Jurkat, Clone E6-1 (cell line): ENCODE measurements at regions not wholly inside any gene's neighbourhood (a gene's known extent, or its start where the extent isn't known, plus 50 kb on each side); places are given as distances from the start of the nearest gene placed in this dataset.

Experiments used
- DNase-seq: peaks from one replicate; pipeline ENCODE4 v3.0.0-alpha.2; 2011; ENCODE audit warnings: low read depth, low spot score
- H3K4me3 ChIP-seq: 2 replicates; pipeline ENCODE4 v1.5.1; 2011; ENCODE audit warnings: mild to moderate bottlenecking, low read length, control low read depth, moderate library complexity

DNA sequence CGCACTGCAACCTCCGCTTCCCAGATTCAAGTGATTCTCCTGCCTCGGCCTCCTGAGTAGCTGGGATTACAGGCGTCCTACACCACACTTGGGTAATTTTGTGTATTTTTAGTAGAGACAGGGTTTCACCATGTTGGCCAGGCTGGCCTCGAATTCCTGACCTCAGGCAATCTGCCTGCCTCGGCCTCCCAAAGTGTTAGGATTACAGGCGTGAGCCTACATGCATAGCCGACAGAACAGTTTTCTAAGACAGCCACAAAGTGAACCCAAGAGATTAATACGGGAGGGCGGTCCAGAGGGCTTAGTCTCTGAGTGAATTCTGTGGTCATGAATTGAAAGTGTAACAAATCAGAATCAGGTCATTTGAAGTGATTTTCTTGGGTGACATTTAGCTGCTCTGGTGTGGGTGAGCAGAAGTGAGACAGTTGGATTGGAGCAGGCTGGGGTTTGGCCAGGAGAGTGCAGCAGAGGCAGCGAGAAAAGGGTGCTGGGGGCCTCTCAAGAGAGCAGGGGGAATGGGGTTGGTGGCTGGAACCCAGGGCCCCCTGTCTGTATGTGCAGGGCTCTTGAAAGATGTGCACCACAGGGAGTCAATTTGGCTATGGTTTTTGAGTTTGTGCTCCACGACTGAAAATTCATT is 231.4 kb upstream of the WSCD1 start:
- DNase-seq = no peak

DNA sequence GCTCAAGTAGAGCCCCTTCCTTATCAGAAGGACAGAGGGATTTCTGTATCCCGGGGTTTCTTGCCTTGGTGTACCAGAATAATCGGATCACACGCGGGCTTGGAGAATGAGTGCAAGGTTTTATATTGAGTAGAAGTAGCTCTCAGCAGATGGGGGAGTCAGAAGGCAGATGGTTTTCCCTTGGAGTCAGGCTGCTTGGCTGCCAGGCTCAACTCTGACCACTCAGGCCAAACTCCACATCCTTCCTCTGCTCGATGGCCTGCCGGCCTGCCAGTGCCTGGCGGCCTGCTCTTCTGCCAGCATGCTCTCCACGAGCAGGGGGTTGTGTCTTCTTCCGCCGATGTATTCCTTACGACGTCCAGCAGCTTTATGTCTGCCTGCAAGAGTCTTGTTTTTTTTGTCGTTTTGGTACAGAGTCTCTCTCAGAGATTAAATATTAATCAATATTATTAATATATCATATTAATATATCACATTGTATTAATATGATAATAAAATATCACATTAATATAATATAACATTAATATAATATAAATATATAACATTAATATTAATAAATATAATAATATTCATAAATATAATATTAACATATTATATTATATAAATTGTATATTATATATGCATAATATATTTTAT is 229.2 kb upstream of the WSCD1 start:
- H3K4me3 ChIP-seq = no peak overlapping the region
- no peak for DNase-seq

More for the DNA sequence above, 231.4 kb upstream of the WSCD1 start:
- no peak overlapping the region for H3K4me3 ChIP-seq

DNA sequence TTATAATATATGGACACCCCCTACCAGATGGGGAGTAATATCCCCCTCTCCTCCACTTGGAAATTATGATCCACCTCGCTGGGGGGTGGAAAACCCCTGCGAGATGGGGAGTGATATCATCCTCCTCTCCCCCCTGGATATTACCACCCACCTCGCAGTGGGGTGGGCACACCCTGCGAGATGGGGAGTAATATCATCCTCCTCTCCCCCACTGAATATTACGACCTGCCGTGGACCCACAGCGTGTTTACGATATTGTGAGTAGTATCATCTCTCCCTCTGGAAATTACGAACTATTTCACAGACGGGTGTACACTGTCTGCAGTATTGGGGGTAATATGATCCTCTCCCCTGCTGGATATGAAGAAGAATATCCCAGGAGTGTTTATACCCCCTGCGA is 228.3 kb upstream of the WSCD1 start:
- no peak overlapping the region for H3K4me3 ChIP-seq
- DNase-seq = no peak

- DNase-seq = no peak
- H3K4me3 ChIP-seq = no peak overlapping the region
Observed at GRCh38 chr17:5843366-5844026, 226.7 kb upstream of the WSCD1 start.

DNA sequence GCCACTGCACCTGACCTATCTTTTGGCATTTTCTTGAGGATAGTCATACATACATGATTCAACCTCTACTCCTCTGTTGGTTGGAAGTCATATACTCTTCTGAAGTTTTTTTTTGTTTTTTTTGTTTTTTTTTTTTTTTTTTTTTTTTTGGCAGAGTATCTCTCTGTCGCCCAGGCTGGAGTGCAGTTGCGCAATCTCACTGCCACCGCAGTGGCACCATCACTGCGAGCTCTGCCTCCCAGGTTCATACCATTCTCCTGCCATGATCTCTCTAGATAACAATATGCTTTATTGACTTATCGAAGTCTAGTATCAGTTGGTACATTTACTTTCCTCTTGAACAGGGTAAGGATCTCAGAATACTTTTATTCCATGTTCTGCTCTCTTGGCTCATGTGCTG is 224.2 kb upstream of the WSCD1 start:
- no peak for DNase-seq
- no peak overlapping the region for H3K4me3 ChIP-seq

DNA sequence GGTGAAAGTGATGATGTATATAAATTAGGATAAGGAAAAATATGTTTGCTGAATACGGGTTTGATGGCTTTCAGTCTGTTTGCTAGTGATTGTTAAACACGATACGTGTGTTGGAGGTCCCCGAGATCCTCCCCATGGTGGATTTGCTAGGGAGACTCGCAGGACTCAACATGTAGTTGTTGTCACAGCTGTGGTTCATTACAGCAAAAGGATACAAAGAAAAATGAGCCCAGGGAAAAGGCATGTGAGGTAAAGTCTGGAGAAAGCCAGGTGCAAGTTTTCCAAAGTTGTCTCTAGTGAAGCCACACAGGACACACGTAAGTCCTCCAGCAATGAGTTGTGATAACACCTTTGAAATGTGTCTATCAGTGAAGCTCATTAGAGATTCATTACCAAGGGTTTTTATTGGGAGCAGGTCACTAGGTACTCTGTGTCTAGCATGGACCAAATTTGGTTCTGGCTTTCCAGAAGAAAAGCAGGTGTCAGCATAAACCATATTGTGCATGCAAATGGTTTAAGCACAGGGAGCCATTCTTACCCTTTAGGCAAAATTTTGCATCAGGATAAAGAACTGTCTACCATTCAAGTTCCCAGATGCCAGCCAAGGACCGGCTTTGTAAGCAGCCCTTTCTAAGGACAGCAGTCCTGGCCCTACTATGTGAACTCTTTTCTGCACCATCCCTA is 215.2 kb upstream of the WSCD1 start:
- H3K4me3 ChIP-seq = no peak overlapping the region
- DNase-seq = no peak

- no peak for DNase-seq
- H3K4me3 ChIP-seq = no peak overlapping the region
Observed at GRCh38 chr17:5861246-5861645, 208.9 kb upstream of the WSCD1 start.

DNA sequence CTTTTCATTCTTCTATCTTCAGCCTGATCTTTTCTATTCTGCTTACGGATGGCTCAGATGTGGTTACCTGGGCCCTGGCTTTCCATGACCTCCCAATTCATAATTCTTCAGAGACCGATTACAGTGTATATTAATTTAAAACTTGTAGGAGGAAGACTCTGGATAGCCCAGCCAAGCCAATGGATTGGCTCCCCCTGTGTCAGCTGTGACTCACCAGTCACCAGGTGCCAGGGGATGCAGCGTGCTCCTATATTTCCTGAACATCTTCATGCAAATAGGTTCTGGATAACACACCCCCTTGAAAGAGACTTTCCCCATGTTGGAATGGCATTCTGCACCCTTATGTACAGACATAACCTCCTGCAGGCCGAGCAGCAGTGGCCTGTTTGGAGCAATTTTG is 208.3 kb upstream of the WSCD1 start:
- no peak overlapping the region for H3K4me3 ChIP-seq
- no peak for DNase-seq

DNA sequence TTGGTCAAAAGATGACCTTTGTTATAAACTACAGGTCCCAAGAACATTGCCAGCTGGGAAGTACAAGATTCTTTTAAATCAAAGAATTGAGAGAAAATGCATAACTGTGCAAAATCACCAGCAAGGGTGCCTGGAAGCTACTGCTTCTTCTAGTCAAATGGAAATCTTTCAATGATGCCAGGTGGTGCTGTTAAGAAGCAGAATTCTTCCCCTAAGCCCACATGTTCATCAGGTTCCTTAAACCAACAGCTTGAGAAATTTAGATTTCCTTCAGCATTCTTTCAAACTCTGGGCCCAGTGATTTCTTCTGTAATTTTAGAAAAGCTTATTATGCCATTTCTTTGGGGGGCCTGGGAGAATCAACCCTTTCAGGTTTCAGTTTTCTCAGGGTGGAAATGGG is 207.8 kb upstream of the WSCD1 start:
- DNase-seq = no peak
- no peak overlapping the region for H3K4me3 ChIP-seq

- no peak overlapping the region for H3K4me3 ChIP-seq
- no peak for DNase-seq
Observed at GRCh38 chr17:5864741-5865657, 205.2 kb upstream of the WSCD1 start.

DNA sequence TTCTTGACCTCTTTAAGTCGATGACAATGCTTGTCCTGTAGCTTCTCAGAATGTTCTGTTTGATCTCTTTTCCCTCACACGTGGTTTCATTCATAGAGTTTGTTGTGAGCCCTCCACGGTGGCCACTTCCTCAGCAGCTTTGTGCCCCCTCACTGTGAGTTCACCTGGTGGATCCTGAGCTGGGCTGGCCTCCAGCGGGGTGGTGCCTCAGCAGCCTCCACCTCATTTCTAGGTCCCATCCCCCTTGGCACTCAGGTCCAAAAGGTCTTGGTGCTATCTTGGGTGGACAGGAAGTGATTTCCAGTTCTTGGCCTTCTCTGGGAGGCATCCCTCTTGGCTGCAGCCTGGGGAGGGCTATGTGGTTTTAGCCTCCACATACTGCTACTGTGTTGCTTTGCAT is 203.2 kb upstream of the WSCD1 start:
- no peak for DNase-seq
- H3K4me3 ChIP-seq = no peak overlapping the region

GRCh38 chr17:5869041-5869745 is 201.0 kb upstream of the WSCD1 start:
- DNase-seq = no peak
- H3K4me3 ChIP-seq = no peak overlapping the region

DNA sequence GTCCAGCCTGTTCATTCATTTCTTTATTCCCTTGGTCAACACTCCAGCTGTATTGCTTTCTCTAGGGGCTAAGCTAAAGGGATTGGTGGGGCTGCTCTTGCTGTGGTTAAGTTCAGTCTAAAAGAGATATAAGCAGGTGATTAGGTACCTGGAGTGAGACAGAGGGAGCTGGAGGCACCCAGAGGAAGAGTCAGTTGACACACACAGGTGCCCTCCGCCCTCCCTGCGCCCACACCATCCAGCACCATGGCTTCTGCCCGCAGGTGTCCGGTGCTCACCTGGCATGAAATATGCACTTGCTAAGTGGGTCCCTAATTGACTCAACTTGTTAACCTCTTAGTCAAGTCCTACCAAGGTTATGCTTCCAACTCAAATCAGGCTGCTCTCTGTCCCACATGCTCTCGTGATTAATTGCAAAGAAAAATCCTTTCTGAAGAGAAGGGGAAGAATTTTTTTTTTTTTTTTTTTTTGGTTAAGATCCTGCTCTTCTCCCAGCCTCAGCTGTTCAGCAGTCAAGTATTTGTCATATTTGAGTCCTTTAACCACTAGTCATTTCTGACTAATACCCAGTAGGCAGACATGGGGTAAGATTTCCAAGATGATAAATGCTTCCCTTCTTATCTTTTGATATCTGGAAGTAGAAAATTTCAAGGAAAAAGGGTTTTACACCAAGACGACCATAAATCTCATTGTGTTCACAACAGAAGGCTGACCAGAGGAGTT is 199.8 kb upstream of the WSCD1 start:
- no peak for DNase-seq
- H3K4me3 ChIP-seq = no peak overlapping the region

DNA sequence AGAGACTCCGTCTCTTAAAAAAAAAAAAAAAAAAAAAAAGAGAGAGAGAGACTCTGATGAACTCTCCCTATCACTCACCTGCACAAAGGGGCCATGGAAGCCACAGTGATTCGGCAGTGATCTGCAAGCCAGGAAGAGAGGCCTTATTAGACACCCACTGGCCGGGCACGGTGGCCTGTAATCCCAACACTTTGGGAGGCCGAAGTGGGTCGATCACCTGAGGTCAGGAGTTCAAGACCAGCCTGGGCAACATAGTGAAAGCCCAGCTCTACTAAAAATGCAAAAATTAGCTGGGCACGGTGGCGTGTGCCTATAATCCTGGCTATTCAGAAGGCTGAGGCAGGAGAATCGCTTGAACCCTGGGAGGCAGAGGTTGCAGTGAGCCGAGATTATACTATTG is 198.5 kb upstream of the WSCD1 start:
- no peak overlapping the region for H3K4me3 ChIP-seq
- no peak for DNase-seq

DNA sequence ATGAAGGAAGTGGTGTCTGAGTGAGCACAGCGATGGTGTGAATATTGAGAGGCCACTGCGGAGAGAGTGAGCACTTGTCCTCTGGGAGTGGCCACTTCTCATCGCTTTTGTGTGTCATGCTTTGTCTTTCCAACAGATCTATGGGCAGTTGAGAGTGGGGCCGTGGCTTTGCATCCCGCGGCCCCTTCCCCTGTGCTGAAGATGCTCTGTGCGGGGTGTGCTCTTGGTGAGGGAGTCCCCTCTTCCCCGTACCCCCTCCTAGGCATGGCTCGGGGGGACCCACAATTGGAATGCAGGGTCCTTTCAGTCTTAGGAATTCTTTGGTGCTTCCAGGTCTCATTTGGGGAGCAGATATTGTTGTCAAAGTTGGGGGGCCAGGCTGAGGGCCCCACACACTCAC is 197.3 kb upstream of the WSCD1 start:
- DNase-seq = no peak

DNA sequence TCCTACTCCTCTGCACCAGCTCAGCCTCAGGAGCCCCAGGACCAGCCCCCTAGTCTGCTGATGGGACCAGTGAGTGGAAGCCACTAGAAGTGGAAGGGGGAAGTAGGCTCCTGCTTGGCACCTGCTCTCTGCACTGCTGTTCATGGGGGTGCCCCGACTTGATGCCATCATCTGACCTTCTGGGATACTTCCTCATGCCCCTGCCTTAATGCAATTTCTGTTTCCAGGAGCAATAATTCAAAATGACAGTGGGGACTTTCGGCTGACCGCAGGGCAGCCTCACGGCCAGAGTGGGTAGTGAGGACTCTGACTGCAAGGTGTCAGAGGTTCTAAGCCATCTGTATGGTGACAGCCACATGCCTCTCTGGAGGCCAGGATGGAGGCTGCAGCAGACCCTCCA is 196.4 kb upstream of the WSCD1 start:
- H3K4me3 ChIP-seq = no peak overlapping the region
- DNase-seq = no peak

More for the DNA sequence above, 197.3 kb upstream of the WSCD1 start:
- no peak overlapping the region for H3K4me3 ChIP-seq

DNA sequence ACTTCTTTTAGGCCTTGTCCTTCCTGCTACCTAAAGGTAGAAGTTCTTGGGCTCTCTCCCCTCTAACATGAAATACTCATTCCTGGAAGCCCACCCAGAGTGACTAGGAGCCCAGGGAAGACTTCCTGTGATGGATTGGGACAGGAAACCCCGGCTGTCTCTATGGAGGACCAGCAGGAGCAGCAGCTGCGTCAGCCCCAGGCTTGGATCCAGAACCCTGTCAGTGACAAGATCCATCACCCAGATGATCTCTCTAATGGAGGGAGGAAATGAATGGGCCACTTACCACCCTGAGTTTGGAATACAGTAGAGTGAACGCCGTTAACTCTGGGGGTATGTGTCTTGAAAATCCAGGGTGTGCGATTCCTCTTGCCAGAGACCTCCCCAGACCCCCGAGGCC is 195.7 kb upstream of the WSCD1 start:
- no peak overlapping the region for H3K4me3 ChIP-seq
- DNase-seq = no peak

DNA sequence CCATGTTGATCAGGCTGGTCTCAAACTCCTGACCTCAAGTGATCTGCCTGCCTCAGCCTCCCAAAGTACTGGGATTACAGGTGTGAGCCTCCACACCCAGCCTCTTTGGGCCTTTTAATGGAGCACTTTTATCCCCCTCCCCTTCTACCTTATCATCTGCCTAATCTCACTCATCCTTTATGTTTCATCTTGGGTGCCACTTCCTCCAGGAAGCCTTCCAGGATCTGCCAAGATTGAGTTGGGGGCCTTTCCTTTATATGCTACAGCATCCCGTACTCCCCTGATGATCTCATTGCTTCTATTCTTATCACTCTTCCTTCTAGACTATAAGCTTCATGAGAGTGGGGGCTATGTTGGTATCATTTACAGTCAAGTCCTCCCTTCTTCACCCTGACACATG is 192.8 kb upstream of the WSCD1 start:
- DNase-seq = no peak
- no peak overlapping the region for H3K4me3 ChIP-seq
